SK-N-SH treated with all-trans-retinoic acid at 6 μM for 48 hours (cell line): ENCODE measurements at regions not wholly inside any gene's neighbourhood (a gene's known extent, or its start where the extent isn't known, plus 50 kb on each side); places are given as distances from the start of the nearest gene placed in this dataset.

Experiments used
- ESRRG ChIP-seq: fragments of 250-450 bp; sonication (Bioruptor Pico); IDR thresholded peaks from 2 replicates; pipeline ENCODE4 v1.6.1; 2021; ENCODE audit warnings: mild to moderate bottlenecking
- SNAI2 ChIP-seq: fragments of 250-450 bp; sonication (Bioruptor Pico); IDR thresholded peaks from 2 replicates; pipeline ENCODE4 v1.5.0; 2020; ENCODE audit warnings: mild to moderate bottlenecking, moderate library complexity
- ZC3H10 ChIP-seq: fragments of 250-450 bp; sonication (Bioruptor Pico); IDR thresholded peaks from 2 replicates; pipeline ENCODE4 v1.5.1; 2021; ENCODE audit warnings: mild to moderate bottlenecking, moderate library complexity
- ZNF8 ChIP-seq: fragments of 450-650 bp; formaldehyde crosslinking; IDR thresholded peaks from 2 replicates; pipeline ENCODE4 v1.5.0; 2020; ENCODE audit warnings: mild to moderate bottlenecking, moderate library complexity
- TF ChIP-seq, protein P1 (sequence below): fragments of 250-450 bp; sonication (Bioruptor Pico); IDR thresholded peaks from 2 replicates; pipeline ENCODE4 v1.8.0; 2021; ENCODE audit warnings: low read depth, mild to moderate bottlenecking, moderate library complexity, borderline replicate concordance

DNA sequence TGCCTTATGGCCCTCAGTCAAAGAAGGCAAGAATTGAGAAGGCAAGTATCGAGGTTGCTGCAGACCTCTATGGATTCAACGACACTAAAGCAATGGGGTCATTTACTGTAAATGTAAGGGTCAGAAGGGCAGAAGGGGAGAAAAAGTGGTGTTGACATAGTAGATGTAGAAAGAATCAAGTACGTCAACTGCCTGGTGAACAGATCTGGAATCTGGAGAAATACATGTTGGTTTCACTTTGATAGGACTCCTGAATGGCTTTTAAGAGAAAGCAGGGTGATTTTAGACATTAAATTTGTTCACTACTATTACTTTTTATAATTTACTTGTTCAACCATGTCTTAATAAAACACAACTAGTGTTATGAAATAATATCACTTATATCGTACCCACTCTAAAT lies 81.3 kb upstream of the FSTL5 start:
- no peak for TF ChIP-seq ZC3H10
- TF ChIP-seq, protein P1, sequence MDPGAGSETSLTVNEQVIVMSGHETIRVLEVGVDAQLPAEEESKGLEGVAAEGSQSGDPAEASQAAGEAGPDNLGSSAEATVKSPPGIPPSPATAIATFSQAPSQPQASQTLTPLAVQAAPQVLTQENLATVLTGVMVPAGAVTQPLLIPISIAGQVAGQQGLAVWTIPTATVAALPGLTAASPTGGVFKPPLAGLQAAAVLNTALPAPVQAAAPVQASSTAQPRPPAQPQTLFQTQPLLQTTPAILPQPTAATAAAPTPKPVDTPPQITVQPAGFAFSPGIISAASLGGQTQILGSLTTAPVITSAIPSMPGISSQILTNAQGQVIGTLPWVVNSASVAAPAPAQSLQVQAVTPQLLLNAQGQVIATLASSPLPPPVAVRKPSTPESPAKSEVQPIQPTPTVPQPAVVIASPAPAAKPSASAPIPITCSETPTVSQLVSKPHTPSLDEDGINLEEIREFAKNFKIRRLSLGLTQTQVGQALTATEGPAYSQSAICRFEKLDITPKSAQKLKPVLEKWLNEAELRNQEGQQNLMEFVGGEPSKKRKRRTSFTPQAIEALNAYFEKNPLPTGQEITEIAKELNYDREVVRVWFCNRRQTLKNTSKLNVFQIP: no peak
- no peak for TF ChIP-seq ZNF8 (CRISPR knock-in tag)
- TF ChIP-seq ESRRG: no peak
- no peak for TF ChIP-seq SNAI2 (CRISPR knock-in tag)
